Lower lobe of right lung (tissue), 2 donors: ENCODE measurements at regions not wholly inside any gene's neighbourhood (a gene's known extent, or its start where the extent isn't known, plus 50 kb on each side); places are given as distances from the start of the nearest gene placed in this dataset.

Experiments
- ATAC-seq, 2 donors: fragments of 200-7000 bp; cut with Tn5 transposase; one replicate each; pipeline ENCODE4 v1.9.1; 2020 to 2022; ENCODE audit warnings: mild to moderate bottlenecking in 2 of 2, moderate library complexity in 2 of 2
- DNase-seq: peaks from one replicate; pipeline ENCODE4 v3.0.0-alpha.2; 2020
- H3K27ac ChIP-seq: fragments of 200-600 bp; one replicate; pipeline ENCODE4 v1.8.0; 2022
- H3K27me3 ChIP-seq: fragments of 200-600 bp; one replicate; pipeline ENCODE4 v1.8.0; 2022; ENCODE audit warnings: low read depth
- H3K36me3 ChIP-seq: fragments of 200-600 bp; one replicate; pipeline ENCODE4 v1.8.0; 2022; ENCODE audit warnings: mild to moderate bottlenecking
- H3K4me1 ChIP-seq: fragments of 200-600 bp; one replicate; pipeline ENCODE4 v1.8.0; 2022
- H3K4me3 ChIP-seq: fragments of 200-600 bp; one replicate; pipeline ENCODE4 v1.8.0; 2022; ENCODE audit warnings: mild to moderate bottlenecking
- H3K9me3 ChIP-seq: fragments of 200-600 bp; one replicate; pipeline ENCODE4 v1.8.0; 2022
- intact Hi-C: fragments of 100-400 bp; cut with DNase I; formaldehyde crosslinking; loops from one replicate; pipeline ENCODE4 v1.11.0; 2022
- TF ChIP-seq, protein P1 (sequence below): fragments of 200-600 bp; IDR thresholded peaks from one replicate; pipeline ENCODE4 v1.8.0; 2022; ENCODE audit warnings: antibody characterized with exemption, mild to moderate bottlenecking
- donor health status: DM: no; HTN: yes; CAD: no; lungs with severe emphysema.

DNA sequence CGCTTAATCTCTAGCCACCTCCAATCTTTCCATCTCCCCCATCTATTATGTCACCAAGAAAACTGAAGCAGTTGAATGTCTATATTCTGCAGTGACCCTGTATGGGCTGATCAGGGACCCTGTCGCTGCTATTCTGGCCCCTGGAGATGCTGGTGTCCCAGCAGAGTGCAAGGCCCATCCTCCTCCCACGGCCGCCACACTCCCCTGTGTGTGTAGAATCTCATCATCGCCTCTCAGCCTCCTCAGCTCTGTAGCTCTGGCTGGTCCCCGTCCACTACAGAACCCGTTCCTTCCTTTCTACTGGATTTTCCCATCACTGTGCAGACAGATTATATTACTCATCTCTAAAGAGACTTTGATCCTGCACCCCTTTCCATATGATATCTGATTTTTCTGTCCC, 235.8 kb upstream of the PFKP start:
- DNase-seq (no peak), ATAC-seq (no peak)
- no peak overlapping the region for H3K4me3 ChIP-seq
- H3K36me3 ChIP-seq = no peaks in the 10 kb centered on the region
- peaks cover 4% of the 10 kb centered on the region for H3K27me3 ChIP-seq
- intact Hi-C loops = no loop called here
- H3K4me1 ChIP-seq = no peaks in the 10 kb centered on the region
- no peak overlapping the region for H3K27ac ChIP-seq
- no peaks in the 10 kb centered on the region for H3K9me3 ChIP-seq
- TF ChIP-seq, protein P1, sequence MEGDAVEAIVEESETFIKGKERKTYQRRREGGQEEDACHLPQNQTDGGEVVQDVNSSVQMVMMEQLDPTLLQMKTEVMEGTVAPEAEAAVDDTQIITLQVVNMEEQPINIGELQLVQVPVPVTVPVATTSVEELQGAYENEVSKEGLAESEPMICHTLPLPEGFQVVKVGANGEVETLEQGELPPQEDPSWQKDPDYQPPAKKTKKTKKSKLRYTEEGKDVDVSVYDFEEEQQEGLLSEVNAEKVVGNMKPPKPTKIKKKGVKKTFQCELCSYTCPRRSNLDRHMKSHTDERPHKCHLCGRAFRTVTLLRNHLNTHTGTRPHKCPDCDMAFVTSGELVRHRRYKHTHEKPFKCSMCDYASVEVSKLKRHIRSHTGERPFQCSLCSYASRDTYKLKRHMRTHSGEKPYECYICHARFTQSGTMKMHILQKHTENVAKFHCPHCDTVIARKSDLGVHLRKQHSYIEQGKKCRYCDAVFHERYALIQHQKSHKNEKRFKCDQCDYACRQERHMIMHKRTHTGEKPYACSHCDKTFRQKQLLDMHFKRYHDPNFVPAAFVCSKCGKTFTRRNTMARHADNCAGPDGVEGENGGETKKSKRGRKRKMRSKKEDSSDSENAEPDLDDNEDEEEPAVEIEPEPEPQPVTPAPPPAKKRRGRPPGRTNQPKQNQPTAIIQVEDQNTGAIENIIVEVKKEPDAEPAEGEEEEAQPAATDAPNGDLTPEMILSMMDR = no peak

DNA sequence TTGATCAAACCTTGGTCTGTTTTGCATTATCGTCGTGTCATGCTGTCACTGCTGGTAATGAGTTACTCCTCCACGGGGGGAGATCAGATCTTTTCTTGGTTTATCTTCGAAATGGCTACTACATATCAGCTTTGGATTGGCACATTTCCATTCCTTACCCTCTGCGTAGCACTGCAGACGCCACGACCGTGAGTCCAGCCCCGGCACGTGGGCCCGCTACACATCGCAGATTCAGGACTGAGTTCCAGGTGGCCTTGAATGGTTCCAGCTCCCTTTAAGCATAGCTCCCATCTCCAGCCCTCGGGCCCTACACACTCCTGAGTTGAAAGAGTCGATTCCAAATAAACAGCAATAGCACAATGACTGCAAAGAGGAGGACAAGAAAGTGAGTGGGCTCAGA, 238.6 kb upstream of the PFKP start:
- intact Hi-C loops = no loop called here
- DNase-seq = no peak

DNA sequence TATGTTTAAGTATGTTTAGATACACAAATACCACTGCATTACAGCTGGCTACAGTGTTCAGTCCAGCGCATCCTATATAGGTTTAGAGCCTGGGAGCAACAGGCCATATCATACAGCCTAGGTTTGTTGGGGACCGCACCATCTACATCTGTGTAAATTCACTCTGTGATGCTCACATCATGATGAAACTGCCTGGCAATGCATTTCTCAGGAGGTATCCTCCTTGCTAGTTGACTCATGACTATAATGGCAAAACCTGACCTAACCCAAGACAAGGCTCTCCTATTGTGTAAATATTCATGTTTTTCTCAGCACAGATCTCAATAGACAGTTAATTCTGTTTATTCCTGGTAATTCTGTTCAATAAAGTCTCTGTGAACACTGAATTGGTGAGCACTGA, 240.7 kb upstream of the PFKP start:
- DNase-seq = no peak
- TF ChIP-seq, protein P1 = no peak
- intact Hi-C loops = no loop called here
- Histone ChIP-seq H3K9me3 (no peaks in the 10 kb centered on the region), H3K27ac (no peak overlapping the region), H3K4me1 (no peaks in the 10 kb centered on the region), H3K4me3 (no peak overlapping the region), H3K27me3 (peaks cover 4% of the 10 kb centered on the region), H3K36me3 (no peaks in the 10 kb centered on the region)
- ATAC-seq = no peak

More for the DNA sequence above, 238.6 kb upstream of the PFKP start:
- Histone ChIP-seq H3K36me3 (no peaks in the 10 kb centered on the region), H3K9me3 (no peaks in the 10 kb centered on the region), H3K27ac (no peak overlapping the region), H3K4me3 (no peak overlapping the region), H3K27me3 (peaks cover 4% of the 10 kb centered on the region), H3K4me1 (no peaks in the 10 kb centered on the region)
- ATAC-seq = no peak
- TF ChIP-seq, protein P1 = no peak

DNA sequence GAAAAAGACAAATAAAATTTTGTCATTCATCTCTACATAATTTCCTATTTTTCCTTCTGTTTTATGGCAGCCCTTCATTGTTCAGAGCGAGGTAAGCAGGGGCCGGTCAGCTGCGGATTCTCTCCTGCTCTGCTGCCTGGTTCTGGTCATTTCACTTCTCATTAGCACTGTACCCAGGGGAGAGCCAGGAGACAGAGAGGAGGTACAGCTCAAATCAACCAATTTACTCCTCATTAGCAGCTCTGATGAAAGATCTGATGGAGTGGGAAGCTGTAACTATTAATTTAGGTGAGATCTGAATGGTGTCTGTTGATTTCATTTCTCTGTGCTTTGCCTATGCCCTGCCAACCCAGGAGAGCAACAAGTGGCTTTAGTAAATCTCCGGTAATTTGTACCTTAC, 241.5 kb upstream of the PFKP start:
- Histone ChIP-seq H3K4me3 (no peak overlapping the region), H3K4me1 (no peaks in the 10 kb centered on the region), H3K27me3 (peaks cover 4% of the 10 kb centered on the region), H3K9me3 (no peaks in the 10 kb centered on the region), H3K27ac (no peak overlapping the region), H3K36me3 (no peaks in the 10 kb centered on the region)
- ATAC-seq (no peak), DNase-seq (no peak)
- intact Hi-C loops = no loop called here
- TF ChIP-seq, protein P1 = no peak

DNA sequence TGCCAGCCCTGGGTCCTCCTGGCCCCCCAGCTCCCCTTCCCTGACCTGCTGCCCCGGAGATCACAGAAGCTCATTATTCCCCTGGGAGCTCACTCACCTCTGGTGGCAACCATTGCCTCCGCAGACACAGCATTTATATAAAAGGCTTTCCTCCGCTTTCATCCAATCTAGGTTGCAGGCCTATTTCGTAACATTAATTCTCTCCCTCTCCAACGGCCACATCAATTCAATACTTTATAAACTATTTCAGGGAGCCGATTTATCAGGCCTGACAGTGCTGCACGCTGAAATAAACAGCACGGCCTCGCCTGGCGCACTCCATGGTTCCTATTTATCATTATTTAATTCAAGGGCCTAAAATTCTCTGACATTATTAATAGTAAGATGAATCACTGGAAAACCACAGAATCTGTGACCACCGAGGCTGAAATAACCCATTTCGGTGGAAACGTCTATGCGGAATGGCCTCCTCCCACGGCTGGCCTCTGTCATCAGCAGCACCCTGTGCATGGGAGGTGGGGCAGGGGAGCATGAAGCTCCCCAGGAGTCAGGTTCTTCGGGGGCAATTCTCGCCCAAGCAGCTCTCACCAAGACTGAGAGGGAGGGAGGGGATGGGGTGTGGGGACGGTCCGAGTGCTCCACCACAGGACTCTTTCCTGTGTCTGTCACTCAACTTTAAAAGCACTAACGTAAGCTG, 249.3 kb upstream of the PFKP start:
- TF ChIP-seq, protein P1 = no peak
- no peak for DNase-seq
- Histone ChIP-seq H3K4me1 (no peaks in the 10 kb centered on the region), H3K4me3 (no peak overlapping the region), H3K27me3 (no peaks in the 10 kb centered on the region), H3K27ac (no peak overlapping the region), H3K36me3 (no peaks in the 10 kb centered on the region), H3K9me3 (no peaks in the 10 kb centered on the region)
- intact Hi-C loops = no loop called here
- ATAC-seq = no peak
